ENCODE measurements at regions not wholly inside any gene's neighbourhood (a gene's known extent, or its start where the extent isn't known, plus 50 kb on each side); places are given as distances from the start of the nearest gene placed in this dataset.

DNA sequence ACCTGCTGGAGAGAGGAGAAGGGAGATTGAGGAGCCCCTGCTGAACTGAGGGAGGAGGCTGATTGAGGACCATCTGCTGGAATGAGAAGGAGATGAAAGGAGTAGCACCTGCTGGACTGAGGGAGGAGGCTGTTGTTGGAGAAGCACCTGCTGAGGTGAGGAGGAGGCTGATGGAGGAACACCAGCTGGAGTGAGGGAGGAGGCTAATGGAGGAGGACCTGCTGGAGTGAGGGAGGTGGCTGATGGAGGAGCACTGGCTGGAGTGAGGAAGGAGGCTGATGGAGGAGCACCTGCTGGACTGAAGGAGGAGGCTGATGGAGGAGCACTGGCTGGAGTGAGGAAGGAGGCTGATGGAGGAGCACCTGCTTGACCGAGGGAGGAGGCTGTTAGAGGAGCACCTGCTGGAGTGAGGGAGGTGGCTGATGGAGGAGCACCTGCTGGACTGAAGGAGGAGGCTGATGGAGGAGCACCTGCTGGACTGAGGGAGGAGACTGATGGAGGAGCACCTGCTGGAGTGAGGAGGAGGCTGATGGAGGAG is 409.2 kb upstream of the MYT1L start:
- in situ Hi-C loops (cut with MboI), result no loop called here
- no peak overlapping the region for H3K27ac ChIP-seq (ENCODE audit: extremely low read depth, low read depth, low read length)
- no peak for ATAC-seq

DNA sequence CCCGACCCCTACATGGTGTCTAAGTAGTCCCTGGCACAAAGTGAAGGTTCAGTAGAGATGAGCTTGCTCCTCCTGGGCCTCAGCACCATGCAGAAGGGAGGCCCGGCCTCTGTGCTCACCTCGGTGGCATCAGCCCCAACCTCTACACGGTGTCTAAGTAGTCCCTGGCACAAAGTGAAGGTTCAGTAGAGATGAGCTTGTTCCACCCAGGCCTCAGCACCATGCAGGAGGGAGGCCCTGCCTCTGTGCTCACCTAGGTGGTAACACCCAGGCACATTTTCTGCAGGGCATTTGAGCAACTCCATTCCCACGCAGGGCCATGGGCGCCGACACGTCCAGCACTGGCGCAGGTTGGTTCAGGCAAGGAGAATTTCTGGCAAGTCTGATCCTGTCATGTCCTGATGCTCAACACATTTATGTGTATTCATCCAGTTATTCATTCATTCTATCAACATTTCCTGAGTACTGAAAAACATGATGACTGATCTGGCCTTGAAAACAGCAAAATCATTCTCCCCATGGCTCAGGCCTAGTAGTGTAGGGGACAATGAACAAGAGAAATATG is 408.2 kb upstream of the MYT1L start:
- FAIRE-seq (no peak), ATAC-seq (no peak), DNase-seq (ENCODE audit: extremely low read depth in 1 of 4, low spot score in 3 of 4) (no peak)
- H3K36me3 ChIP-seq (ENCODE audit: control insufficient read depth, insufficient read depth, low read length), result no peaks in the 10 kb centered on the region
- ChIA-PET CTCF (ENCODE audit: low intra/inter-chr PET ratio) (no interaction called here), POLR2A (interaction anchor here (0.6 kb wide), 1 partner anchor 97 kb away, joined by 3 read pairs; no protein-coding TSS in a partner anchor)
- H3K4me2 ChIP-seq (ENCODE audit: insufficient read depth, low read length), result no peak overlapping the region
- no peak overlapping the region for H3K4me3 ChIP-seq
- intact Hi-C loops (cut with micrococcal nuclease), result no loop called here
- no peak overlapping the region for H3K27ac ChIP-seq (ENCODE audit: extremely low read depth, low read depth, low read length)
- H3K4me1 ChIP-seq (replicated peaks in 1 of 2; ENCODE audit: control insufficient read depth in 2 of 2, insufficient read depth in 2 of 2, low read length in 2 of 2), result no peaks in the 10 kb centered on the region
- no peak overlapping the region for H2AFZ ChIP-seq (ENCODE audit: low read depth, low read length)
- no peaks in the 10 kb centered on the region for H3K9me1 ChIP-seq (ENCODE audit: control insufficient read depth, insufficient read depth, low read length)
- in situ Hi-C loops (cut with MboI), result no loop called here
- no peaks in the 10 kb centered on the region for H3K9me3 ChIP-seq (replicated peaks; ENCODE audit: control insufficient read depth, insufficient read depth, low read depth, low read length)
- peaks cover 0 to 16% of the 10 kb centered on the region in 2 experiments; a peak in 2 of 5 replicates for H3K27me3 ChIP-seq (ENCODE audit: control insufficient read depth in 2 of 2, insufficient read depth in 2 of 2, low read length in 2 of 2)
- WGBS (ENCODE audit: insufficient coverage, low coverage, missing lambda C conversion rate), result 0% methylated on average over 9 of the region's 9 CpGs
- no peaks in the 10 kb centered on the region; the same call in 1 of the 2 replicates for H4K20me1 ChIP-seq (replicated peaks; ENCODE audit: control insufficient read depth, insufficient read depth, low read length)
- no peaks in the 10 kb centered on the region for H3K79me2 ChIP-seq (ENCODE audit: control insufficient read depth, insufficient read depth, low read length)
- BruUV-seq (replicated peaks), result no TSS peak
- no peak overlapping the region for H3K9ac ChIP-seq (ENCODE audit: insufficient read depth in 1 of 2, low read depth in 2 of 2, low read length in 2 of 2)
- no peak for TF ChIP-seq ZC3H11A (IDR thresholded peaks at IDR 0.05; ENCODE audit: low read depth, low read length)
- no peak for TF ChIP-seq BACH1 (tag; IDR thresholded peaks at IDR 0.05)
- TF ChIP-seq RBM39 (optimal IDR thresholded peaks at IDR 0.05; ENCODE audit: low read depth, low read length), result no peak
- no peak for TF ChIP-seq SAFB (IDR thresholded peaks at IDR 0.05; ENCODE audit: borderline replicate concordance, low read depth, low read length)
- TF ChIP-seq HMG20A (CRISPR knock-in tag; conservative IDR thresholded peaks at IDR 0.05), result no peak
- no peak for TF ChIP-seq ZKSCAN8 (CRISPR knock-in tag; IDR thresholded peaks at IDR 0.05)
- TF ChIP-seq, protein P1, sequence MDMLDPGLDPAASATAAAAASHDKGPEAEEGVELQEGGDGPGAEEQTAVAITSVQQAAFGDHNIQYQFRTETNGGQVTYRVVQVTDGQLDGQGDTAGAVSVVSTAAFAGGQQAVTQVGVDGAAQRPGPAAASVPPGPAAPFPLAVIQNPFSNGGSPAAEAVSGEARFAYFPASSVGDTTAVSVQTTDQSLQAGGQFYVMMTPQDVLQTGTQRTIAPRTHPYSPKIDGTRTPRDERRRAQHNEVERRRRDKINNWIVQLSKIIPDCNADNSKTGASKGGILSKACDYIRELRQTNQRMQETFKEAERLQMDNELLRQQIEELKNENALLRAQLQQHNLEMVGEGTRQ (CRISPR knock-in tag; IDR thresholded peaks at IDR 0.05), result no peak
- TF ChIP-seq ZNF77 (CRISPR knock-in tag; IDR thresholded peaks at IDR 0.05), result no peak
- no peak for TF ChIP-seq POU5F1 (IDR thresholded peaks at IDR 0.05; ENCODE audit: borderline replicate concordance, low read depth, low read length, partially characterized antibody)
- no peak for TF ChIP-seq U2AF1 (optimal IDR thresholded peaks at IDR 0.05; ENCODE audit: low read depth, low read length)
- TF ChIP-seq NR1H2 (CRISPR knock-in tag; IDR thresholded peaks at IDR 0.05), result no peak
- TF ChIP-seq NBN (IDR thresholded peaks at IDR 0.05; ENCODE audit: low read depth), result no peak
- TF ChIP-seq NCOR1 (IDR thresholded peaks at IDR 0.05), result no peak
- TF ChIP-seq ZNF133 (CRISPR knock-in tag; IDR thresholded peaks at IDR 0.05), result no peak
- TF ChIP-seq DLX4 (CRISPR knock-in tag; IDR thresholded peaks at IDR 0.05), result no peak
- no peak for TF ChIP-seq NFATC3 (IDR thresholded peaks at IDR 0.05)

More for the DNA sequence above, 409.2 kb upstream of the MYT1L start:
- POLR2A ChIA-PET, result no interaction called here
- peaks cover 0 to 16% of the 10 kb centered on the region in 2 experiments; a peak in 2 of 5 replicates for H3K27me3 ChIP-seq (ENCODE audit: control insufficient read depth in 2 of 2, insufficient read depth in 2 of 2, low read length in 2 of 2)
- no peak overlapping the region for H3K9ac ChIP-seq (ENCODE audit: insufficient read depth in 1 of 2, low read depth in 2 of 2, low read length in 2 of 2)
- H3K4me2 ChIP-seq (ENCODE audit: insufficient read depth, low read length), result no peak overlapping the region
- no peak overlapping the region for H3K4me3 ChIP-seq
- H3K4me1 ChIP-seq (replicated peaks in 1 of 2; ENCODE audit: control insufficient read depth in 2 of 2, insufficient read depth in 2 of 2, low read length in 2 of 2), result no peaks in the 10 kb centered on the region
- TF ChIP-seq ZNF263 (CRISPR knock-in tag; IDR thresholded peaks at IDR 0.05; ENCODE audit: borderline replicate concordance), result peak; percentile 93
- no peak for TF ChIP-seq SMC3 (conservative IDR thresholded peaks at IDR 0.05; ENCODE audit: insufficient read depth, low read depth, low read length)
- CTCF ChIA-PET (ENCODE audit: low intra/inter-chr PET ratio), result no interaction called here
- WGBS (ENCODE audit: insufficient coverage, low coverage, missing lambda C conversion rate), result 0% methylated on average over 1 of the region's 1 CpG
- intact Hi-C loops (cut with micrococcal nuclease), result no loop called here
- BruUV-seq (replicated peaks), result no TSS peak
- no peaks in the 10 kb centered on the region; the same call in 1 of the 2 replicates for H4K20me1 ChIP-seq (replicated peaks; ENCODE audit: control insufficient read depth, insufficient read depth, low read length)
- H2AFZ ChIP-seq (ENCODE audit: low read depth, low read length), result no peak overlapping the region
- H3K9me3 ChIP-seq (replicated peaks; ENCODE audit: control insufficient read depth, insufficient read depth, low read depth, low read length), result no peaks in the 10 kb centered on the region
- no peaks in the 10 kb centered on the region for H3K9me1 ChIP-seq (ENCODE audit: control insufficient read depth, insufficient read depth, low read length)
- DNase-seq (ENCODE audit: extremely low read depth in 1 of 4, low spot score in 3 of 4), result no peak
- no peak for FAIRE-seq
- no peaks in the 10 kb centered on the region for H3K79me2 ChIP-seq (ENCODE audit: control insufficient read depth, insufficient read depth, low read length)
- H3K36me3 ChIP-seq (ENCODE audit: control insufficient read depth, insufficient read depth, low read length), result no peaks in the 10 kb centered on the region

Data from K562 (cell line).